HG02588 (cell line): ENCODE measurements at regions not wholly inside any gene's neighbourhood (a gene's known extent, or its start where the extent isn't known, plus 50 kb on each side); places are given as distances from the start of the nearest gene placed in this dataset.

Experiments
- ATAC-seq: cut with Tn5 transposase; IDR thresholded peaks from one replicate; pipeline ENCODE4 v1.9.1; 2021; ENCODE audit warnings: mild to moderate bottlenecking, moderate library complexity; ENCODE audit not compliant: unreplicated experiment

DNA sequence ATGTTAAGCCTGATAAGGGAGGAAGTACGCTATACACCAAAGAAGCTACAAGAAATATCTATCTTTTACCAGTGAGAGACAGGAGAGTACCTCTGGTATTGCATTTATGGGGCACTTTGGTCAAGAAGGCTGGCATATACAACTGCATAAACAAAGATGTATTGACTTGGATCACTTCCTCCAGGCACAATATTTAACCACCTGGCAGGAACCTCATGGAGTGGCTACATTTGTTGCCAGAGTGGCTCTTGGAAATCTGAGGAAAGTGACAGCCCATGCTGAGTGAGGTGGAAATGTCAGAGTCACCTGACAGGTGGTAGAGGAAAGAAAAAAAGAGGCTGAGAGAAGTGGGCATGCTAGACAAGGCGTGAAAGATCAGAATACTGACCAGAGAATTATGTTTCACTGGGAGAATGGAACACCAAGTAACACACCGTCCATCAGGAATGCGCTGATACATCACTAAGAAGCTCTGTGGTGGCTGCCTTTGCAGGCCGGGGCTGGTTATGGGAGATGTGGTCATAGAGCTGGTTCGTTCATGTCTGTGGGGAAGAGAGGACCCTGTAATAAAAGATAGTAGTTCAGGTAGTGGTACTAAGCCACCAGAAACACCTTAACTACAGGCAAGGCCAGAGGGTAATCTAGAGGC is 61.4 kb upstream of the UFL1 start:
- no peak for ATAC-seq

DNA sequence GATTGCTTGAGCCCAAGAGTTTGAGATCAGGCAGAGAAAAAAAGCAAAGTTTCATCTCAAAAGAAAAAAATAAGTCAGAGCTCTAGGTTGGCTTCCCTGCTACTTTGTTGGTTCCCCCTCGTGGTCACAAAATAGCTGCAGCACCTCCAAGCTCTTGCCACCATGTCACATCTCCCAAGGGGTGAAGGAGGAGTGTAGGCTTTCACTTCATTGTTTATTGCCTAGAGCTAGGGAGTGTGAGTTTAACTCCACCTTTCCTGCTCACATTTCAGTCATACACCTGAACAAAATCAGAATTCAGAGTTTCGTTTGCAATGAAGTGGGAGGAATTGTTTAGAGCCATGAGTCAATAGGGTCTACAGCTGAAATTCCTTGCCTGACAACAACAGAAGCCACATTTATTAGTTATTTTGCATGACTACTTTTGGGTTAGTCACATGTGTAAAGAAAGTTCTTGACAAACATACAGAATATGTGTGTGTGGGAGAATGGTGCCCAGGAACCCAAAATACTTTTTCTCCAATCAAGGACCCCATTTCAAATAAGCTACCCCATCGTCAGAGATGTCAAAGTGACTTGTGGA is 56.2 kb upstream of the UFL1 start:
- peak; percentile 37 for ATAC-seq

DNA sequence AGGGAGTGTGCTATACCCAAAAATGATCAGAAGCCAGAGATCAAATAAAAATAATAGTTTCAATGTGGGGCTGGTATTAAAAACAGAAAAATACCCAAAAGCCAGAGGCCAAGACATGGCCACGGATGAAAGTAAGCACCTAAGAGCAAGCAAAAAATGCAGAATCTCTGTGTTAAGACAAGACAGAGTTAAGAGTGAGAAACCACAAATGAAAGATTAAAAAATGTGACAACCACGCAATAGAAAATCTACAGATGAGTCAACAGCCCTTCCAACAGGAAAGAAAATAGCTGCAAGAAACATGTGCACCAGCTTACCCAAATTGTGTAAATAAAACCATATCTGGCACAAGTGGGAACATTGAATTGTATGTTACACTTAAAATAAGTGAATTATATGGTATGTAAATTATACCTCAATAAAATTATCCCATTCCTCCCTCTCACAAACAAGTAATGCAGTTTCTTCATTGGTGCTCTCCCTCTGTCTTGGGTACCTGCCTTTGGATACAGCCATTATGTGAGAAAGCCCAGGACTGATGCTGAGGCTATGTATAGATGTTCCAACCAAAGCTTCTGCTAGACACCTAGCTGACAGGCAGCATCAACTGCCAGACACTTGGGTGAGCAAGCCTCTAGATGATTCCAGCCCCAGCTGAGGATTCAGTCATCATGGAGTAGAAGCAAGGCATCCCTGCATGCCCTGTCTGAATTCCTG is 55.3 kb upstream of the UFL1 start:
- peak; percentile 62 for ATAC-seq

DNA sequence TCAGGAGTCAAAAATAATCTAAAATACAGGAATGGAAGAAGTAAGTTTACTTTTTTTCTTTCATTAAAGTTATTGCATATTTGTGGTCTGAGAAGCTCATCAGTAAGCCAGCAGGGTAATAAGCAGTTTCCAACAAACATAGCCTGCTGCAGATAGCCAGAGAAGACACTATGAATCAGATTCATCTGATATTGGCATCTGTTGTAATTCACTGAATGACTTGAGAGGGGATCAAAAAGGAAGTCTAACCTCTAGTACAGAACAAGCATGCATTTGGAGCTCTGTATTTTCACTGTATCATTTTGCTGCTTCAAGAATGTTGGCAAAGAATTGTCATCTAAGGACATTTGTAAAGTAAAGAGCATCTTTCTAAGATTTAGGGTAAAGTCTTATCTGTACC is 53.8 kb upstream of the UFL1 start:
- ATAC-seq: no peak

DNA sequence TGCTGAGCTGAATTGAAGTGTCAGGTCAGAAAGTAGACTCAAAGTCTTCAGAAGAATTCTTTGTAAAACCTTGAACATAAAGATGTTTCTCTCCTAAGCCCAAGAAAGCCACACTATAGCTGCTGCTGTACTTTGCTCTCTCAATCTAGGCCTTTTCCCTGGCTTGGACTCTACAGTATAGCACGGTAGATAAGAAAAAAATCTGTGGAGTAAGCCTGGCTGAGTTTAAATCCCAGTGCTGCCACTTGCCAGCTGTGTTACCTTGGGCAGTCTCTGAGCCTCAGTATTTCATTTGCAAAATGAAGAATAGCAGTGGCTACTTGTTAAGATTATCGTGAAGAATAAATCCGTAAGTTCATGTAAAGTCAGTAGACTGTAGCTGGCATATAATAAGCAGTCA is 53.3 kb upstream of the UFL1 start:
- no peak for ATAC-seq

DNA sequence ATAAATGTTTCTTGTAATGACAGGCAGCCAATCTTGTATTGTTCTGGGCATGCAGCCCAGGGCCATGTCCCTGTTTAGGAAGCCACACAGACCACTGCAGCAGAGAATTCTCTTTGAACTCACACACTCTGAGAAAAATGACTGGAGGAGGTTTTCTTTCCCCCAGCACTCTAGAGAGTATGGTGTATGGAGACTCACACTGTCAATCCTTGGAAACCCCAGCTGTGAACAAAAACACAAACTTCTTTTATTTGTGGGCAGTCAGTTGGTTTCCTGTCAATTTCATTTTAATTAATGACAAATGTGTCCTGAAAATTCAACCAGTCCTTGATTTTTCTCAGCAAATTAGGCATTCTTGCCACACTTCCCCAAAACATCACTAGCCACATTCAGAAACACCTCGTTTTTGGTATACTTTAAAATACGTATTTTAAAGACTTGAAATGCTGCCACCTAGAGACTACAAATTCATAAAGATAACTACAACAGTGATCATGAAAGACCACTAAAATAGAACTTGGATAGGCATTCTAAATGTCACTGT is 52.9 kb upstream of the UFL1 start:
- no peak for ATAC-seq

DNA sequence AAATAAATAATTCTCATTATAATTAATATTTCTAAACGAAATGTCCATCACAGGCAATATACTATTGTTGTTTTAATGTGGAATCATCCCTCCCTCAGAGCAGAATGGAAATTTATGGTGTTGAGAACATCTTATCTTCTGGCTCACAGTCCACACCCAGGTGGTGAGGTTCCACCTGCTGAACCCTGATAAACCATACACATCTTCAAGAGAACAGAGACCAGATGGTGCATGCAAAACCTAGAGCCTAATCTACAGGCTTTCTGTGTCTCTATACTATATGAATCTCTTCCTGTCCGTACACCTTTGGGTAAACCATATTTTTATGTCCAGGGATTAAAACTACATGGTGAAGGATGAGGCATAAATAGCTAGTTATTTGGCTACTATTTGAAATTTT is 52.3 kb upstream of the UFL1 start:
- ATAC-seq: no peak

DNA sequence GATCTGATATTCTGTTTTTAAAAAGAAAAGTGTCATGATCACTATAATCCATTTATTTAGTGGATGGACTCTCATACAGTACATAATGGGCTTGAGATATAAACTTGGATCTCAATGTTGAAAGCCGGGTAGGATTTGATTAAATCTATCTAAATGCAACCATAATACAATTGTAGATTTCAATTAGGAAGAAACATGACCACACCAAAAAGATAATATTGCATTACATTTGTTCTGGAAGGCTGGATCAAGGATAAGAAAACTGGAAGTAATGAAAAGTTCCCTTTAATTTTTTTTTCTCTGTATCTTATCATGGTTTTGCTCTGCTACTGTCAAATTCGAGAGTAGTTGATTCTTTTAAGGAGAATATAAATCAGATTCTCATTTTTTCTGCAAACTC is 51.3 kb upstream of the UFL1 start:
- ATAC-seq: no peak
